ENCODE measurements at regions not wholly inside any gene's neighbourhood (a gene's known extent, or its start where the extent isn't known, plus 50 kb on each side); places are given as distances from the start of the nearest gene placed in this dataset.

GRCh38 chr1:232218955-232219865 lies 410.7 kb downstream of the SIPA1L2 start:
- H3K4me3 ChIP-seq: no peak overlapping the region
- no peaks in the 10 kb centered on the region for H3K27me3 ChIP-seq
- H3K9me3 ChIP-seq: no peaks in the 10 kb centered on the region
- DNase-seq: peak; percentile 43
- H3K36me3 ChIP-seq: no peaks in the 10 kb centered on the region

DNA sequence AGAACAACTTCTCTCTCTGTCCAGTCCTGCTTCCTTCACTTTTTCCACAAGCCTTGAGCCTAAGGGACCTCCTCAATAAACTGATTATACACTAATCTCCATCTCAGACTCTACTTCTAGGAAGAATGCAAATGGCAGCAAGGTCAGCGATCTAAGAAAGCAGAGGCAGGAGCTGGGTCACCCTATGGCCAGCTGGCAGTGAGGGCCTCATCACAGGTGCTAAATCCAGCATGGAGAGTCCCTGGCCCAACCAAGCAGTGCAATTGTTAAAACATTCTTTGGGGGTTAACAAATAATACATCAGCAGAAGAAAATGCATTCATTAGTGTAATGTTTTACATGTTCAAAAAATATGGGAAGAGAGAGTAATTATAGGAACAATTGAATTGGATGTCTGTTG lies 416.0 kb downstream of the SIPA1L2 start:
- Histone ChIP-seq H3K27me3 (no peaks in the 10 kb centered on the region), H3K36me3 (no peaks in the 10 kb centered on the region), H3K9me3 (no peaks in the 10 kb centered on the region), H3K4me3 (no peak overlapping the region)
- DNase-seq: no peak

GRCh38 chr1:232212253-232212652 lies 417.7 kb downstream of the SIPA1L2 start:
- Histone ChIP-seq H3K27me3 (no peaks in the 10 kb centered on the region), H3K36me3 (no peaks in the 10 kb centered on the region), H3K4me3 (no peak overlapping the region), H3K9me3 (no peaks in the 10 kb centered on the region)
- no peak for DNase-seq

DNA sequence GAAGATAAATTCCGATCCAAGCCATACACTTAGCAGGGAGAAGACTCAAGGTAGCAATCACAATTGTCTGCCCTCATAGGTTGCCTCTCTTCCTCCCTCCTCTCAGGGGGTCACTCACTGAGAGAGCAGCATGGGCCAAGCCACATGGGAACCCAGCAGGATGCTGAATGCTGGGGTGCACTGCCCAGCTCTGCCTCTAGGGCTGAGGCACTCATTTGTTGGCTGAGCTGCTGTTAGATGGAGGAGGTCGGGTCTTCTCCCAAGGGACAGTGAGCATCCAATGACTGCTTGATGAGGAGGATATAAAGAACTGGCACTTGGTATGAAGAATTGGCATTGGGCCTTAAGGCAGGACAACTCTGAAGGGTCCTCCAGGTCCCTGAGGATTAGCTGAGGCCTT lies 418.8 kb downstream of the SIPA1L2 start:
- Histone ChIP-seq H3K4me3 (no peak overlapping the region), H3K9me3 (no peaks in the 10 kb centered on the region), H3K27me3 (no peaks in the 10 kb centered on the region), H3K36me3 (no peaks in the 10 kb centered on the region)
- peak; percentile 28 for DNase-seq

- DNase-seq: no peak
- no peaks in the 10 kb centered on the region for H3K27me3 ChIP-seq
- no peaks in the 10 kb centered on the region for H3K9me3 ChIP-seq
- no peaks in the 10 kb centered on the region for H3K36me3 ChIP-seq
- no peak overlapping the region for H3K4me3 ChIP-seq
These were observed 420.6 kb downstream of the SIPA1L2 start for GRCh38 chr1:232209357-232209756.

GRCh38 chr1:232207073-232207866 lies 422.7 kb downstream of the SIPA1L2 start:
- no peak overlapping the region for H3K4me3 ChIP-seq
- no peaks in the 10 kb centered on the region for H3K36me3 ChIP-seq
- DNase-seq: no peak
- no peaks in the 10 kb centered on the region for H3K27me3 ChIP-seq
- no peaks in the 10 kb centered on the region; the same call in 1 of the 2 replicates for H3K9me3 ChIP-seq

GRCh38 chr1:232204269-232204668 lies 425.7 kb downstream of the SIPA1L2 start:
- Histone ChIP-seq H3K9me3 (no peaks in the 10 kb centered on the region; the same call in 1 of the 2 replicates), H3K27me3 (no peaks in the 10 kb centered on the region), H3K36me3 (no peaks in the 10 kb centered on the region), H3K4me3 (no peak overlapping the region)
- no peak for DNase-seq

GRCh38 chr1:232201024-232201423 lies 428.9 kb downstream of the SIPA1L2 start:
- no peaks in the 10 kb centered on the region for H3K36me3 ChIP-seq
- no peaks in the 10 kb centered on the region for H3K27me3 ChIP-seq
- no peak for DNase-seq
- no peaks in the 10 kb centered on the region; the same call in 1 of the 2 replicates for H3K9me3 ChIP-seq
- H3K4me3 ChIP-seq: no peak overlapping the region

DNA sequence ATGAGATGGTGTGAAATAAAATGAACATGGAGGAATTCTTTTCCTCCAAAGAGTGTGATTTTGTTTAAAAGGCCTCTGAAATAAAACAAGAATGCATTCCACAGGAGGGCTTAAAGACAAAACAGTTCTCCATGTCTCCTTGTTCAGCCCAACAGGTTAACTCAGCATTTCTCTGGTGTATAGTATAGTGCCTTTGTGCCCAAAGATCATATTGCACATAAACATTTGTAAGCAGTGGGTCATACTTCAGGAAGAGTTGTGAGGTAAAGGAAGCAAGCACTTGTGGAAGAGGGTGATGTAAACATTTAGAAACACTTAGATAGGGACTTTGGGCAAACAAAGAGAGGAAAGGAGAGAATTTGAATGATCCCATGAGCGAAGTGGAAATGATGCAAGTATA lies 433.9 kb downstream of the SIPA1L2 start:
- no peak overlapping the region for H3K4me3 ChIP-seq
- H3K36me3 ChIP-seq: no peaks in the 10 kb centered on the region
- DNase-seq: no peak
- H3K9me3 ChIP-seq: 0 out of 2 replicates have a peak, but pooled peaks cover 2% of the 10 kb centered on the region
- no peaks in the 10 kb centered on the region for H3K27me3 ChIP-seq

DNA sequence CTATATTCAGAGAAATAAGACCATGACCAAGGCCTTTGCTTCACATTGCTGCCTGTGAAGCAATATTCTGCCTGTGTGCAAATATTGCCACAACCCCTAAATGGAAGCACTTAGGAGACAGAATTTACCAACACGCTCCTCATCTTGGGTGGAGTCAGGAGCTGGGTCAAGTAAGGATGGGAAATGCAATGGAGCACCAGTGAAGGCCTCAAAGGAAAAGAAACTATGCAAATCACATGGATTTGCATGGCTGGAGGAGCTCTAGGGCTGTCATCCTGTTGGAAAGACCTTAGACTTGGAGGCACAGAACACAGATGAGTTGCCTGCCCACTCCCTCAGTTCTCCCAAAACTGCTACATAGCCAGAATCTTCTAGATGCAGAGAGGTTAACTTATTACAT lies 435.5 kb downstream of the SIPA1L2 start:
- DNase-seq: no peak
- H3K9me3 ChIP-seq: 0 out of 2 replicates have a peak, but pooled peaks cover 2% of the 10 kb centered on the region
- H3K27me3 ChIP-seq: no peaks in the 10 kb centered on the region
- no peaks in the 10 kb centered on the region for H3K36me3 ChIP-seq
- no peak overlapping the region for H3K4me3 ChIP-seq

DNA sequence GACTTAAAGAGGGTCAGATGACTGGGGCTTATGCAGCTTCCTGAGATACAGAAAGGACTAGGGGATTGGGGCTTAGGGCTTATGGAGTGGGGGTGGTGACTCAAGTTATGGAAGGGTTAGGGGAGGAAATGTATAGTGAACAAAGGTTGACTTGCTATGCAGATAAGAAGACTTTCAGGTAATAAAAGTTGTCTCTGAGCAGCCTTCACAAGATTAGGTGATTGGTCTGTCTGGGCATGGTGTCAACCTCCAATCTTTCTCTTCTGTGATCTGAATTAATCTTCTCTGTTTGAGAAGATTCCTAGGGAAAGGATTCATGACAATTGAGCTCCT lies 436.5 kb downstream of the SIPA1L2 start:
- no peak overlapping the region for H3K4me3 ChIP-seq
- no peaks in the 10 kb centered on the region for H3K27me3 ChIP-seq
- H3K9me3 ChIP-seq: 0 out of 2 replicates have a peak, but pooled peaks cover 2% of the 10 kb centered on the region
- H3K36me3 ChIP-seq: no peaks in the 10 kb centered on the region
- no peak for DNase-seq

- no peak overlapping the region for H3K4me3 ChIP-seq
- H3K27me3 ChIP-seq: no peaks in the 10 kb centered on the region
- 0 out of 2 replicates have a peak, but pooled peaks cover 2% of the 10 kb centered on the region for H3K9me3 ChIP-seq
- H3K36me3 ChIP-seq: no peaks in the 10 kb centered on the region
- DNase-seq: peak; percentile 23
These were observed 437.0 kb downstream of the SIPA1L2 start for GRCh38 chr1:232192781-232193450.

- DNase-seq: no peak
- Histone ChIP-seq H3K9me3 (0 out of 2 replicates have a peak, but pooled peaks cover 2% of the 10 kb centered on the region), H3K4me3 (no peak overlapping the region), H3K36me3 (no peaks in the 10 kb centered on the region), H3K27me3 (no peaks in the 10 kb centered on the region)
These were observed 438.4 kb downstream of the SIPA1L2 start for GRCh38 chr1:232191560-232191959.

DNA sequence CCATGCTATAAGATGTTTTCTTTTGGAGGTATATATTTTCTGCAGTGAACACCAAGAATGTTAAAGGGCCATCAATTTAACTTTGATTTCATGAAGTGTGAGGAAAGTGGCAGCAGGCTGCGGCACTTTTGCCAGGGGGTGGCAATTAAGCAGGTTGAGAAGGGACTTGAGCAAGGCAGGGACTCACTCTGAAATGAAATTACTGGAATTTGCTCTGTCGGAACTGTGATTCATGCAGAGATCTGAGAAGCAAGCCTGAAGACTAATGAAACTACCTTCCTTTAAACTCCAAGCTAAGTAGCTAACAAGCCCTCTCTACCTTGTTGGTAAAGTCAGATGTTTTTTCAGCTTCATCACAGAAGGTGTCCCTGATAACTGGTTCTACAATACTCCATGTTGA lies 441.6 kb downstream of the SIPA1L2 start:
- Histone ChIP-seq H3K36me3 (no peaks in the 10 kb centered on the region), H3K27me3 (no peaks in the 10 kb centered on the region), H3K4me3 (no peak overlapping the region), H3K9me3 (no peaks in the 10 kb centered on the region)
- no peak for DNase-seq

GRCh38 chr1:232186931-232187330 lies 443.0 kb downstream of the SIPA1L2 start:
- Histone ChIP-seq H3K4me3 (no peak overlapping the region), H3K36me3 (no peaks in the 10 kb centered on the region), H3K27me3 (no peaks in the 10 kb centered on the region), H3K9me3 (no peaks in the 10 kb centered on the region)
- no peak for DNase-seq

DNA sequence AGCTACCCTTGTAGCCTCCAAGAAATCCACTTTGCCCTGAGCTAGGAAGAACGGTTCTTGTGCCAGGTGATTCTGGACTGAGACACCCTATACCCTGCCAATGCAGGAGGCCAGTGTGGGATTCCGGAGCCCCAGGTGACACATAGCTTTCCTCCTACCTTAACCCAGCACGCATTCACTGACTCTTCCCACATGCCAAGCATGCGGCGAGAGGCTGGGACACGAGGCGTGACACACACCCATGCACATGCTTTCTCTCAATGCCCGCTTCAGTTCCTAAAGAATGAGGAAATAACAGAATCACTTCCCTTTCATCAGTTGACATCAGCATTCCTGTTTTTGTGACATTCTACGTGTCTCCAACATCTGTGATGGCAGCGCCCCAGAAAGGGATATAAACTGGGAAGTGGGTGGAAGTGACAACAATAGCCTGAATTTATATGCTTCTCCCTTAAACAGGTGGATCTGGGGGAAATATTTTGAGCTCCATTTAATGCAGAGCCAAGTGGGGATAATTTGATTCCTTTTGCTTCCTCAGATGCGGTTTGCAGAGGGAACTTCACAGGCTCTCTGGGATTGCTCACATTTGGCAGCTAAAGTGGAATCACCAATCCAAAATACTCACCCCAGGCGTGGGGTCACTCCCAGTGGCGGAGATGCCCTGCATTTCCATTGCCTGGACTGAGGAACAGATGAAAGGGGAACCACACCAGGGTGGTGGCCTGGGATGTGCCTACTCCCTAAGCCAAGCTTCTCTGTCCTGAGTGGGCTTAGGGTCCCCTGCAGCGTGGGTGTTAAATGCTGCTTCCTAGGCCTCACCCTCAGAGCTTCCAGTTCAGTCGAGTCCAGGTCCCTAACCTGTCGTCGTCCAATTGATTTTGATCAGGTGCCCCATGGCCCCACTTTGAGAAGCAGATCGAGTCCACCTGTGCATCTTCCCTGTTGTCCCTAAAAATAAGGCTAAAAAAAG lies 445.1 kb downstream of the SIPA1L2 start:
- Histone ChIP-seq H3K9me3 (no peaks in the 10 kb centered on the region), H3K27me3 (no peaks in the 10 kb centered on the region), H3K36me3 (no peaks in the 10 kb centered on the region), H3K4me3 (no peak overlapping the region)
- no peak for DNase-seq

Measured in MG63 (cell line).